H9 (cell line): ENCODE measurements at regions not wholly inside any gene's neighbourhood (a gene's known extent, or its start where the extent isn't known, plus 50 kb on each side); places are given as distances from the start of the nearest gene placed in this dataset.

Experiments
- DNase-seq: peaks from one replicate; pipeline ENCODE4 v3.0.0-alpha.2; 2017
- H2AFZ ChIP-seq: one replicate; pipeline ENCODE4 v1.6.1; 2013; ENCODE audit warnings: mild to moderate bottlenecking, low read length, control low read depth, moderate library complexity
- H2AK5ac ChIP-seq: 2 replicates; pipeline ENCODE4 v1.6.1; 2013; ENCODE audit warnings: low read length, control low read depth, mixed read lengths; ENCODE audit not compliant: insufficient read length
- H2BK120ac ChIP-seq: one replicate; pipeline ENCODE4 v1.6.1; 2013; ENCODE audit warnings: low read depth, mild to moderate bottlenecking, low read length, control low read depth, inconsistent platforms; ENCODE audit not compliant: poor library complexity, severe bottlenecking
- H2BK12ac ChIP-seq: 2 replicates; pipeline ENCODE4 v1.6.1; 2013; ENCODE audit warnings: low read length, control low read depth, mixed read lengths, low read depth; ENCODE audit not compliant: insufficient read length
- H2BK15ac ChIP-seq: 2 replicates; pipeline ENCODE4 v1.6.1; 2013; ENCODE audit warnings: low read depth, low read length, control low read depth
- H2BK20ac ChIP-seq: one replicate; pipeline ENCODE4 v1.6.1; 2013; ENCODE audit warnings: low read depth, mild to moderate bottlenecking, low read length, control low read depth, inconsistent platforms; ENCODE audit not compliant: poor library complexity, severe bottlenecking
- H2BK5ac ChIP-seq: 2 replicates; pipeline ENCODE4 v1.6.1; 2013; ENCODE audit warnings: low read length, control low read depth, mixed read lengths; ENCODE audit not compliant: insufficient read length
- H3K14ac ChIP-seq: 2 replicates; pipeline ENCODE4 v1.6.1; 2013; ENCODE audit warnings: low read length, control low read depth; ENCODE audit not compliant: insufficient read depth
- H3K18ac ChIP-seq: 2 replicates; pipeline ENCODE4 v1.6.1; 2013; ENCODE audit warnings: low read depth, mild to moderate bottlenecking, mixed read lengths, low read length, control low read depth; ENCODE audit not compliant: insufficient read length
- H3K23ac ChIP-seq: 2 replicates; pipeline ENCODE4 v1.6.1; 2013; ENCODE audit warnings: low read length, control low read depth, mixed read lengths, low read depth; ENCODE audit not compliant: insufficient read length
- H3K23me2 ChIP-seq: 2 replicates; pipeline ENCODE4 v1.6.1; 2013; ENCODE audit warnings: low read depth, mild to moderate bottlenecking, mixed read lengths, low read length, control low read depth; ENCODE audit not compliant: insufficient read length, poor library complexity, severe bottlenecking
- H3K27ac ChIP-seq: 2 replicates; pipeline ENCODE4 v1.5.1; 2013; ENCODE audit warnings: low read length, control low read depth, mixed read lengths, low read depth; ENCODE audit not compliant: insufficient read length
- H3K27me3 ChIP-seq: 2 replicates; pipeline ENCODE4 v1.6.1; 2013; ENCODE audit warnings: low read length, control low read depth, inconsistent platforms; ENCODE audit not compliant: insufficient read depth
- H3K4ac ChIP-seq: 2 replicates; pipeline ENCODE4 v1.6.1; 2013; ENCODE audit warnings: low read depth, mild to moderate bottlenecking, control low read depth, inconsistent platforms, low read length, moderate library complexity
- H3K4me1 ChIP-seq: 2 replicates; pipeline ENCODE4 v1.6.1; 2013; ENCODE audit warnings: low read length, control low read depth, inconsistent platforms; ENCODE audit not compliant: insufficient read depth
- H3K4me2 ChIP-seq: 2 replicates; pipeline ENCODE4 v1.6.1; 2013; ENCODE audit warnings: low read length, control low read depth, mixed read lengths; ENCODE audit not compliant: insufficient read length, insufficient read depth
- H3K56ac ChIP-seq: 2 replicates; pipeline ENCODE4 v1.6.1; 2013; ENCODE audit warnings: low read depth, mild to moderate bottlenecking, mixed read lengths, low read length, control low read depth; ENCODE audit not compliant: insufficient read length
- H3K79me1 ChIP-seq: 2 replicates; pipeline ENCODE4 v1.6.1; 2013; ENCODE audit warnings: low read depth, mild to moderate bottlenecking, moderate library complexity, low read length, control low read depth, inconsistent platforms; ENCODE audit not compliant: insufficient read depth, poor library complexity, severe bottlenecking
- H3K79me2 ChIP-seq: 2 replicates; pipeline ENCODE4 v1.6.1; 2013; ENCODE audit warnings: low read length, control low read depth, inconsistent platforms; ENCODE audit not compliant: insufficient read depth
- H3K9ac ChIP-seq: 2 replicates; pipeline ENCODE4 v1.6.1; 2013; ENCODE audit warnings: low read length, control low read depth, mixed read lengths; ENCODE audit not compliant: insufficient read length; ENCODE audit errors: extremely low read depth
- H3K9me3 ChIP-seq: one replicate; pipeline ENCODE4 v1.6.1; 2013; ENCODE audit warnings: low read depth, low read length, inconsistent platforms; ENCODE audit not compliant: control insufficient read depth
- H3T11ph ChIP-seq: one replicate; pipeline ENCODE4 v1.6.1; 2013; ENCODE audit warnings: mild to moderate bottlenecking, low read length, control low read depth, inconsistent platforms
- H4K20me1 ChIP-seq: one replicate; pipeline ENCODE4 v1.6.1; 2013; ENCODE audit not compliant: control insufficient read depth, insufficient read length, insufficient read depth
- H4K5ac ChIP-seq: 2 replicates; pipeline ENCODE4 v1.6.1; 2013; ENCODE audit warnings: low read depth, mild to moderate bottlenecking, mixed read lengths, low read length, control low read depth; ENCODE audit not compliant: insufficient read length
- H4K8ac ChIP-seq: replicated peaks from 2 replicates; pipeline ENCODE4 v1.6.1; 2013; ENCODE audit warnings: low read length, control low read depth, mixed read lengths, low read depth; ENCODE audit not compliant: insufficient read length
- H4K91ac ChIP-seq: 2 replicates; pipeline ENCODE4 v1.6.1; 2013; ENCODE audit warnings: low read depth, mild to moderate bottlenecking, moderate library complexity, mixed read lengths, low read length, control low read depth; ENCODE audit not compliant: insufficient read length
- H3K27ac Mint-ChIP-seq, 3 experiments: 2 replicates in 2 of 3; 3 replicates in 1 of 3; pipeline ENCODE4 v1.8.0; 2020 to 2021; ENCODE audit warnings: mixed read lengths in 3 of 3, mild to moderate bottlenecking in 1 of 3, moderate library complexity in 1 of 3
- H3K27me3 Mint-ChIP-seq: 2 replicates; pipeline ENCODE4 v1.8.0; 2021; ENCODE audit warnings: low read depth, mild to moderate bottlenecking, moderate library complexity, mixed read lengths
- H3K36me3 Mint-ChIP-seq, 3 experiments: 2 replicates in 2 of 3; 3 replicates in 1 of 3; pipeline ENCODE4 v1.8.0; 2020 to 2021; ENCODE audit warnings: low read depth in 3 of 3, mixed read lengths in 3 of 3; ENCODE audit not compliant: insufficient read depth in 1 of 3
- H3K4me1 Mint-ChIP-seq, 2 experiments: 2 replicates each; pipeline ENCODE4 v1.8.0; 2020; ENCODE audit warnings: mixed read lengths in 2 of 2
- H3K4me3 Mint-ChIP-seq, 2 experiments: 2 replicates in 1 of 2; 3 replicates in 1 of 2; pipeline ENCODE4 v1.8.0; 2020 to 2021; ENCODE audit warnings: mild to moderate bottlenecking in 2 of 2, mixed read lengths in 2 of 2, moderate library complexity in 1 of 2
- H3K9me3 Mint-ChIP-seq, 2 experiments: 2 replicates in 1 of 2; 3 replicates in 1 of 2; pipeline ENCODE4 v1.8.0; 2020; ENCODE audit warnings: mild to moderate bottlenecking in 2 of 2, mixed read lengths in 2 of 2, moderate library complexity in 1 of 2
- CTCF ChIP-seq: fragments of 200-600 bp; sonication (generic); conservative IDR thresholded peaks from 3 replicates; pipeline ENCODE4 v1.8.0; 2021; ENCODE audit warnings: antibody characterized with exemption, mild to moderate bottlenecking

- Histone ChIP-seq H2BK15ac (no peak overlapping the region), H4K20me1 (no peaks in the 10 kb centered on the region), H4K8ac (no peak overlapping the region), H3K4me1 (no peaks in the 10 kb centered on the region), H3K14ac (no peak overlapping the region), H2AFZ (no peak overlapping the region), H3K9me3 (no peaks in the 10 kb centered on the region), H3K23ac (no peak overlapping the region), H3K79me1 (no peaks in the 10 kb centered on the region), H4K5ac (no peak overlapping the region), H2BK5ac (no peak overlapping the region), H3K27me3 (no peaks in the 10 kb centered on the region), H3K27ac (no peak overlapping the region), H4K91ac (no peak overlapping the region), H3K23me2 (no peaks in the 10 kb centered on the region), H3K9ac (no peak overlapping the region), H3K4me2 (no peak overlapping the region), H2AK5ac (no peak overlapping the region), H2BK120ac (no peak overlapping the region), H3K4ac (no peak overlapping the region), H2BK20ac (no peak overlapping the region), H3K18ac (no peak overlapping the region), H3K56ac (no peak overlapping the region), H3T11ph (no peak overlapping the region), H2BK12ac (no peak overlapping the region), H3K79me2 (no peaks in the 10 kb centered on the region)
- H3K27ac Mint-ChIP-seq = no peak overlapping the region; a peak in 2 of 7 replicates
- peaks cover 13% of the 10 kb centered on the region in 2 experiments for H3K4me1 Mint-ChIP-seq
- H3K36me3 Mint-ChIP-seq = peaks cover 0 to 1% (median 0%) of the 10 kb centered on the region in 3 experiments; a peak in 2 of 7 replicates
- TF ChIP-seq CTCF = no peak
- H3K27me3 Mint-ChIP-seq = no peaks in the 10 kb centered on the region
- H3K4me3 Mint-ChIP-seq = no peak overlapping the region
- DNase-seq = no peak
- peaks cover 1 to 4% of the 10 kb centered on the region in 2 experiments; a peak in 2 of 5 replicates for H3K9me3 Mint-ChIP-seq
These were observed 136.9 kb downstream of the OR2K2 start for GRCh38 chr9:111193095-111193494.
